Astrocyte of the spinal cord (primary cell): ENCODE measurements at regions not wholly inside any gene's neighbourhood (a gene's known extent, or its start where the extent isn't known, plus 50 kb on each side); places are given as distances from the start of the nearest gene placed in this dataset.
A peak's percentile ranks its signal among the peaks of the same experiment; 100 is the strongest.

Experiments used
- DNase-seq: peaks from one replicate; pipeline ENCODE4 v3.0.0; 2011; ENCODE audit warnings: low read depth, low spot score
- H3K4me3 ChIP-seq: 2 replicates; pipeline ENCODE4 v1.5.1; 2011; ENCODE audit warnings: low read depth, mild to moderate bottlenecking, low read length, moderate library complexity
- in situ Hi-C: cut with HindIII; loops from 2 replicates; pipeline ENCODE4 v1.10.0; 2017; ENCODE audit warnings: low sequenced_read_pairs
- TF ChIP-seq, protein P1 (sequence below): IDR thresholded peaks from 2 replicates; pipeline ENCODE4 v1.5.1; 2012; ENCODE audit warnings: low read depth, mild to moderate bottlenecking, low read length, inconsistent platforms

- H3K4me3 ChIP-seq, result no peak overlapping the region
- in situ Hi-C loops, result no loop called here
- DNase-seq, result no peak
- TF ChIP-seq, protein P1, sequence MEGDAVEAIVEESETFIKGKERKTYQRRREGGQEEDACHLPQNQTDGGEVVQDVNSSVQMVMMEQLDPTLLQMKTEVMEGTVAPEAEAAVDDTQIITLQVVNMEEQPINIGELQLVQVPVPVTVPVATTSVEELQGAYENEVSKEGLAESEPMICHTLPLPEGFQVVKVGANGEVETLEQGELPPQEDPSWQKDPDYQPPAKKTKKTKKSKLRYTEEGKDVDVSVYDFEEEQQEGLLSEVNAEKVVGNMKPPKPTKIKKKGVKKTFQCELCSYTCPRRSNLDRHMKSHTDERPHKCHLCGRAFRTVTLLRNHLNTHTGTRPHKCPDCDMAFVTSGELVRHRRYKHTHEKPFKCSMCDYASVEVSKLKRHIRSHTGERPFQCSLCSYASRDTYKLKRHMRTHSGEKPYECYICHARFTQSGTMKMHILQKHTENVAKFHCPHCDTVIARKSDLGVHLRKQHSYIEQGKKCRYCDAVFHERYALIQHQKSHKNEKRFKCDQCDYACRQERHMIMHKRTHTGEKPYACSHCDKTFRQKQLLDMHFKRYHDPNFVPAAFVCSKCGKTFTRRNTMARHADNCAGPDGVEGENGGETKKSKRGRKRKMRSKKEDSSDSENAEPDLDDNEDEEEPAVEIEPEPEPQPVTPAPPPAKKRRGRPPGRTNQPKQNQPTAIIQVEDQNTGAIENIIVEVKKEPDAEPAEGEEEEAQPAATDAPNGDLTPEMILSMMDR, result no peak
Measured at GRCh38 chr2:88345842-88346241, 106.7 kb downstream of the FOXI3 start.

- H3K4me3 ChIP-seq, result no peak overlapping the region
- TF ChIP-seq, protein P1, result no peak
- no peak for DNase-seq
- in situ Hi-C loops, result no loop called here
Measured at GRCh38 chr2:88342749-88343148, 109.7 kb downstream of the FOXI3 start.

GRCh38 chr2:88334418-88334817 lies 118.1 kb downstream of the FOXI3 start:
- no peak for DNase-seq
- in situ Hi-C loops, result no loop called here
- TF ChIP-seq, protein P1, result no peak
- no peak overlapping the region for H3K4me3 ChIP-seq

DNA sequence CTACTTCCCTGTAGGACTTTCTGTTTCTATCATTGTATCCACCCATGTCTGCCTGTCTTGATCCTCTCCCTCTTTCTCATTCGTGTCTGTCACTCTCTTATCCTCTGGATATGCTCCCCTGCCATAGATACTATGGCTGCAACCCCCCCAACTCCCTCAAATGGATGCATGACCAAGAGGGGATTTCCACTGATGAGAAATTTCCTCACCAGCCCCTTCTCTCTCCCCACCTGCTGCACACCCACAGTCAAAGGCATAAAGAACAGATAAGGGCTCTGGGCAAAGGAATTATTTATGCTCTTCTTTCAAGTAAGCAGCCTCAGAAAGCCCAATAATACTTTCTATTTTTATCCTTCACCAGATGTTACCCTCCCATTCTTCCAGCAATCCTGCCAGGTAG lies 121.3 kb downstream of the FOXI3 start:
- TF ChIP-seq, protein P1, result no peak
- in situ Hi-C loops, result no loop called here

DNA sequence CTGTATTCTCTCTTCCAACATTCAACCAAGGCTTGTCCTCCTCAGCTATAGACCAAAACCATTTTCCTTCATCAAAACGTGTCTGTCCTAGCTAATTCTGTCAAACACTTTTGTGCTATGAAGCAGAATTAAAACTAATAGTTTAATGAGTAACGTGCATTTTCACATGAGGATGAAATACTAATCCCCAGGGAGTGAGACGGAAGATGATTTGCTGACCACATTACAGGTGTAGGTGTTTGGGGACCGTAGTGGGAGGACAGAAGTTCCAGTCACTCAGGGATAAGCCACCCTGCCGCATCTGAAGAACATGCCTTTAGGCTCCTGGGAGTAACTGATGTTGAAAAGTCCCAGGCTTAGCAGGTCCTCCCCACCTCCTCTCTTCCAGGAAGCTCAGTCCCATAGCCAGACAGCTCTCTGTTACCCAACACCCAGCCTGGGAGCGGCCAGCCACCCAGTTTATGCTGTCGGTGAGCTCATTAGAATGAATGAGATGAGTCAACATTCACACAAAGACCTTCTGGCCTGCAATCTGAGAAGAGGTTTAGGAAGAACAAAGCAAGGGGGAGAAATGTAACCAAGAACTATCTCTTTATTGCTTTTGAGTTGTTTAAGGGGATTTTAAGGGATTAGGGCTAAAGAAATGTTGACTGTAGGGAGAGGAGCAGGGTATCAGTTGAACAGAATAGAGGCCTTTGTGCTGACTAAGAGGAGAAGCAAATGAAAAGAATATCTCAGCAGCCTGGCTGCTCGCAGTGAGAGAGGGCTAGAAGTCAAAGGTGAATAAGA lies 122.5 kb downstream of the FOXI3 start:
- in situ Hi-C loops, result no loop called here
- TF ChIP-seq, protein P1, result no peak
- H3K4me3 ChIP-seq, result no peak overlapping the region
- peak; percentile 3 for DNase-seq

More for the DNA sequence above, 121.3 kb downstream of the FOXI3 start:
- H3K4me3 ChIP-seq, result no peak overlapping the region
- no peak for DNase-seq

DNA sequence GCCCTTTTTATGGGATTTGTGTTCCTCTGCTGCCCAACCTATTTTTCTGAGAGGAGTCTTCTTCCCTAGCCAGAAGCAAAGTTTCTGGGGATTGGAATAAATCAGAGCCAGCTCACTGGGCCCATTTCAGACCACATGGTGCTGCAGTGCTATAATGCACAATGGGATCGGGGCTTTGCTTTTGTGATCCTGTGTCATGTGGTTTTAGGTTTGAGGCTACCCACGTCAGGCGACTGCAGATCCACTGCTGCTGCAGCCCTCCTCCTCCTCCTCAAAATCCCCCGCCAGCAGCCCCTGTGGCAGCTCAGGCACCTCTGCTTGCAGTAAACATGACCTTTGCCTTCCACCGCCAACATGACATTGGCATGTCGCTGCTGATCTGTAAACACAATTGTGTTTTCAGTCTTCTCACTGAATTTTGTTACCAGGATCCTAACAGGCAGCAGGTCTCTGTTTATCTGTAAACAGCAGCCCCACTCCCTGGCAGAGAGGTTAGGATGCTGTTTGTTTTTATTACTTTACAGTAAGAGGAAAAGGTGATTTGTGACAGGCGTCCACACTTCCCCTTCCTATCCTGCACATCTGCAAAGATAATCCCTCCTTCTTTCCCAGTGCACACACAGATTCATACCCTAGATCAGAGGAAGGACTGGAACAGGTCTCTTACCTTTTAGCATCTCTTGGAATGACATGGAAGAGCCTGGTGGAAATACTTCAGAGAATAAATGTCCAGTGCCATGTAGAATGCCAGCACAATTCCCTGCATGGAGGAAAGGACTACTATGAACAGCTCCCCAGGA lies 130.8 kb downstream of the FOXI3 start:
- no peak overlapping the region for H3K4me3 ChIP-seq
- in situ Hi-C loops, result no loop called here
- TF ChIP-seq, protein P1, result no peak
- DNase-seq, result no peak
